ENCODE measurements at regions not wholly inside any gene's neighbourhood (a gene's known extent, or its start where the extent isn't known, plus 50 kb on each side); places are given as distances from the start of the nearest gene placed in this dataset.
"Not testable (repeated sequence)": the region's sequence is repeated elsewhere in the genome, so short reads cannot be mapped to it uniquely, and the experiment has no call there.

DNA sequence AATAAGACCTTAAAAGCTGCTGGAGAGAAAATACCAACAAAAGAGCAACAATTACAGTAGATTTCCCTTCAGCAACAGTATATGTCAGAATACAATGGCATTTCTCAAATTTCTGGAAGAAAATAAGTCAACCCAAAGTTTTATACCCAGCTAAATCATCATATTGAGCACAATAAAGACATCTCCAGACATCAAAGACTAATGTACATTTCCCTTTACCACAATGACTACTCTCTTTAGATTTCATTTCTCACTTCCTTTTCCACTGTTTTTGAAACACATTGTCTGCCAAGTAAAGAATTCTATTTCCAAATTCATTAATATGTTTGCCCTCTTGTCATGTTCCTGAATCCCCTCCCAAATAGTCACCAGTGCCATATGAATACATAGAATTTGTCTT, 111.4 kb downstream of the POU4F1 start:
- no peaks in the 10 kb centered on the region for H3K9me3 ChIP-seq (ENCODE audit: control insufficient read depth, insufficient read depth, low read length)
- H3K36me3 ChIP-seq (ENCODE audit: control insufficient read depth, low read length): no peaks in the 10 kb centered on the region
- no peaks in the 10 kb centered on the region for H4K20me1 ChIP-seq (ENCODE audit: control insufficient read depth, insufficient read depth, low read depth, low read length)
- no peaks in the 10 kb centered on the region for H3K79me2 ChIP-seq (ENCODE audit: control insufficient read depth, low read length)
- H3F3A ChIP-seq (ENCODE audit: control insufficient read depth, insufficient read depth): no peaks in the 10 kb centered on the region
- no peak overlapping the region for H3K4me3 ChIP-seq (ENCODE audit: low read length)
- no peak overlapping the region for H3K27ac ChIP-seq (ENCODE audit: low read depth, low read length)
- no peaks in the 10 kb centered on the region for H3K27me3 ChIP-seq (ENCODE audit: control insufficient read depth, low read length)
- TF ChIP-seq EZH2phosphoT487 (IDR thresholded peaks at IDR 0.05; ENCODE audit: borderline replicate concordance, low read length): no peak
- TF ChIP-seq, protein P1, sequence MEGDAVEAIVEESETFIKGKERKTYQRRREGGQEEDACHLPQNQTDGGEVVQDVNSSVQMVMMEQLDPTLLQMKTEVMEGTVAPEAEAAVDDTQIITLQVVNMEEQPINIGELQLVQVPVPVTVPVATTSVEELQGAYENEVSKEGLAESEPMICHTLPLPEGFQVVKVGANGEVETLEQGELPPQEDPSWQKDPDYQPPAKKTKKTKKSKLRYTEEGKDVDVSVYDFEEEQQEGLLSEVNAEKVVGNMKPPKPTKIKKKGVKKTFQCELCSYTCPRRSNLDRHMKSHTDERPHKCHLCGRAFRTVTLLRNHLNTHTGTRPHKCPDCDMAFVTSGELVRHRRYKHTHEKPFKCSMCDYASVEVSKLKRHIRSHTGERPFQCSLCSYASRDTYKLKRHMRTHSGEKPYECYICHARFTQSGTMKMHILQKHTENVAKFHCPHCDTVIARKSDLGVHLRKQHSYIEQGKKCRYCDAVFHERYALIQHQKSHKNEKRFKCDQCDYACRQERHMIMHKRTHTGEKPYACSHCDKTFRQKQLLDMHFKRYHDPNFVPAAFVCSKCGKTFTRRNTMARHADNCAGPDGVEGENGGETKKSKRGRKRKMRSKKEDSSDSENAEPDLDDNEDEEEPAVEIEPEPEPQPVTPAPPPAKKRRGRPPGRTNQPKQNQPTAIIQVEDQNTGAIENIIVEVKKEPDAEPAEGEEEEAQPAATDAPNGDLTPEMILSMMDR (IDR thresholded peaks at IDR 0.05; ENCODE audit: low read depth, low read length, poor library complexity, severe bottlenecking): no peak
- no peaks in the 10 kb centered on the region for H3K9me2 ChIP-seq (replicated peaks; ENCODE audit: control insufficient read depth, low read length)
- no peaks in the 10 kb centered on the region for H3K4me1 ChIP-seq (ENCODE audit: control insufficient read depth, low read length)
- H3K4me2 ChIP-seq (ENCODE audit: low read length): no peak overlapping the region

DNA sequence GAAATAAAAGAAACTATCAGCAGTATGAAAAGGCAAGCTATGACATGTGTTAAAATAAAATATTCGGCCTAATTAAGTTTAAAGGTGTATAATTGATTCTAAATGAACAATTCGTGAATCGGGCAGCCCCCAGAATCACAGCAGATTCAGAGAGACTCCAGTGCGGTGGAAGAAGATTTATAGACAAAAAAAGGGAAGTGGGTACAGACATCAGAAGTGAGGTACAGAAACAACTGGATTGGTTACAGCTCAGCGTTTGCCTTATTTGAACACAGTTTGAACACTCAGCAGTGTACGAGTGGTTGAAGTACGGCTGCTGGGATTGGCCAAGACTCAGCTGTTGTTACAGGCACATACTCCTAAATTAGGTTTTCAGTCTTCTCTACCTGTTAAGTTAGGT, 113.1 kb downstream of the POU4F1 start:
- not testable (repeated sequence) for H3K9me2 ChIP-seq (replicated peaks; ENCODE audit: control insufficient read depth, low read length); H3K4me3 ChIP-seq (ENCODE audit: low read length); H3F3A ChIP-seq (ENCODE audit: control insufficient read depth, insufficient read depth); H3K4me2 ChIP-seq (ENCODE audit: low read length); H3K27ac ChIP-seq (ENCODE audit: low read depth, low read length); H3K79me2 ChIP-seq (ENCODE audit: control insufficient read depth, low read length); H3K9me3 ChIP-seq (ENCODE audit: control insufficient read depth, insufficient read depth, low read length); H3K36me3 ChIP-seq (ENCODE audit: control insufficient read depth, low read length); H3K27me3 ChIP-seq (ENCODE audit: control insufficient read depth, low read length); H3K4me1 ChIP-seq (ENCODE audit: control insufficient read depth, low read length); H4K20me1 ChIP-seq (ENCODE audit: control insufficient read depth, insufficient read depth, low read depth, low read length)

DNA sequence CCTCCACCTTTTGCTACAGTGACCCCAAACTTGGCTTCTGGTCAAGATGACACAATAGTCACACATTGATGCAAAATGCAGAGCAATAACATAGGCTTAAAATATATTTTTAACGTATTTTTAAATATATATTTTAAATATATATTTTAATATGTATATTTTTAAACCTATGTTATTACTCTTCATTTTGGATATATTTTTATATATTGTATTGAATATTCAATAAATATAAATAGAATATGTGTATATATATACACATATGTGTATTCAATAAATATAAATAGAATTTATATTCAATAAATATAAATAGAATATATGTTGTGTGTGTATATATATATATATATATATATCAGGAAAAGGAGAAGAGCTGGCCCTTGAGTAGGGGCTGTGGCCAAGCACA, 115.6 kb downstream of the POU4F1 start:
- Histone ChIP-seq H3K4me1 (ENCODE audit: control insufficient read depth, low read length) (no peaks in the 10 kb centered on the region), H3K9me3 (ENCODE audit: control insufficient read depth, insufficient read depth, low read length) (no peaks in the 10 kb centered on the region), H3K79me2 (ENCODE audit: control insufficient read depth, low read length) (no peaks in the 10 kb centered on the region), H3K9me2 (replicated peaks; ENCODE audit: control insufficient read depth, low read length) (no peaks in the 10 kb centered on the region), H3K27me3 (ENCODE audit: control insufficient read depth, low read length) (no peaks in the 10 kb centered on the region), H3K27ac (ENCODE audit: low read depth, low read length) (no peak overlapping the region), H3F3A (ENCODE audit: control insufficient read depth, insufficient read depth) (no peaks in the 10 kb centered on the region), H3K4me2 (ENCODE audit: low read length) (no peak overlapping the region), H4K20me1 (ENCODE audit: control insufficient read depth, insufficient read depth, low read depth, low read length) (no peaks in the 10 kb centered on the region), H3K36me3 (ENCODE audit: control insufficient read depth, low read length) (no peaks in the 10 kb centered on the region), H3K4me3 (ENCODE audit: low read length) (no peak overlapping the region)
- no peak for TF ChIP-seq EZH2phosphoT487 (IDR thresholded peaks at IDR 0.05; ENCODE audit: borderline replicate concordance, low read length)
- TF ChIP-seq, protein P1 (IDR thresholded peaks at IDR 0.05; ENCODE audit: low read depth, low read length, poor library complexity, severe bottlenecking): no peak

DNA sequence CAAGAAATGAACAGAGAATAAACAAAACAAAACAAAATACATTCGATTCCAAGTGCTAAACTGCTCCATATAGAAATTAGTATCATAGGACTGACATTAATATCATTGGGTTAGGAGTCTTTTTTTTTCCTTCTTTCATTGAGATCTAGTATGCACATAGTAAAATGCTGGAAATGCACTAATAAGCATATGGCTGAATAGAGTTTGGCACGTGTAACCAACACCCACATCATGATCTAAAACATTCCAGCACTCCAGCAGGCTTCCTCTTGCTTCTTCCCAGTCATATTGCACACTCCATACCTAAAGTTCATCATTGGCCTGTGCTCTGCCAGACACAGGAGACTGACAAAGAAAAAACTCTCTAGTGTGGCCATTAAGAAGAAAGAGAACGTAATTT, 117.5 kb downstream of the POU4F1 start:
- no peaks in the 10 kb centered on the region for H4K20me1 ChIP-seq (ENCODE audit: control insufficient read depth, insufficient read depth, low read depth, low read length)
- no peaks in the 10 kb centered on the region for H3K27me3 ChIP-seq (ENCODE audit: control insufficient read depth, low read length)
- no peaks in the 10 kb centered on the region for H3F3A ChIP-seq (ENCODE audit: control insufficient read depth, insufficient read depth)
- H3K4me2 ChIP-seq (ENCODE audit: low read length): no peak overlapping the region
- H3K4me1 ChIP-seq (ENCODE audit: control insufficient read depth, low read length): no peaks in the 10 kb centered on the region
- no peaks in the 10 kb centered on the region for H3K36me3 ChIP-seq (ENCODE audit: control insufficient read depth, low read length)
- H3K27ac ChIP-seq (ENCODE audit: low read depth, low read length): no peak overlapping the region
- no peaks in the 10 kb centered on the region for H3K79me2 ChIP-seq (ENCODE audit: control insufficient read depth, low read length)
- no peak overlapping the region for H3K4me3 ChIP-seq (ENCODE audit: low read length)
- TF ChIP-seq, protein P1 (IDR thresholded peaks at IDR 0.05; ENCODE audit: low read depth, low read length, poor library complexity, severe bottlenecking): no peak
- TF ChIP-seq EZH2phosphoT487 (IDR thresholded peaks at IDR 0.05; ENCODE audit: borderline replicate concordance, low read length): no peak
- no peaks in the 10 kb centered on the region for H3K9me3 ChIP-seq (ENCODE audit: control insufficient read depth, insufficient read depth, low read length)
- H3K9me2 ChIP-seq (replicated peaks; ENCODE audit: control insufficient read depth, low read length): no peaks in the 10 kb centered on the region

All from DOHH2 (cell line).